GM21515 (cell line): ENCODE measurements at regions not wholly inside any gene's neighbourhood (a gene's known extent, or its start where the extent isn't known, plus 50 kb on each side); places are given as distances from the start of the nearest gene placed in this dataset.
"Not testable (repeated sequence)": the region's sequence is repeated elsewhere in the genome, so short reads cannot be mapped to it uniquely, and the experiment has no call there.

Experiments
- ATAC-seq: cut with Tn5 transposase; IDR thresholded peaks from one replicate; pipeline ENCODE4 v1.9.1; 2021; ENCODE audit not compliant: unreplicated experiment

DNA sequence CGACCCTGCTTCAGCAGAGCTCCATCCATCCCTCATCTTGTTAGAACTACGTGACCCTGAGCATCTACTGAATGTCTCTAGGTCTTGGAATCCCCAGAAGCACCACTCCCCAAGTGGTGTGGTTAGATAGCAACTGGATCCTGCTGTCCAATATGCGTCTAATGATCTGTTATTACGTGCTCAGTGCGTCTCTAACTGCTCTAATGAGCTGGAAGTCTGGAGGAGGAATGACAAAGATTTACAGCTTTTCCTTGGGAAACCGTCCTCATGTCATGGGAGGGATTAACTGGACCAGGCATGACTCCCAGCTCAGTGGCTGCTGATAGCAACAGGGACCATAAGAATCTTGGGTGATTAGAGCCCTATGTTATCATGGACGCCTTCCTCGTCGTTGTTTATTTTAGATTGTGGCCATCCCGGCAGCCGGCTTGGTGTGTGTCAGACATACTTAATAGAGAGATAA, 150.9 kb downstream of the HS3ST3B1 start:
- ATAC-seq = no peak

DNA sequence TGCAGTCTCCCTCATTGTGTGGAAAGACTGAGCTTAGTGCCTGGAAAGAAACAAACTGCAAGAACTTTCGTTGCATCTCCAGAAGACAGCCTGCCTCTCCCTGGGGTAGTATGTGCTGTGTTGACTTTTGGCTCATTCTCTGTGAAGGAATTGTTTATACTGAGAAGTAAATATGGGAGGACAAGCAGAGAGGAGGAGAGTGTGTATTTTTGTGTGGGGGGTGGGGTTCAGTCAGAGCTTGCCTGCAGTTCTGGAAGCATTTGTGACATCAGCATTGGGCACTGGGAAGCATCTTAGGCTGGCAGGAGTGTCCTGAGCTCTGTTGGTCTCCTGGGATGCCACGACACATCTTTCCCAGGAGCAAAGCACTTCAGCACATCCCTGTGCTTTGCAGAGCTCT, 147.9 kb downstream of the HS3ST3B1 start:
- ATAC-seq = no peak

DNA sequence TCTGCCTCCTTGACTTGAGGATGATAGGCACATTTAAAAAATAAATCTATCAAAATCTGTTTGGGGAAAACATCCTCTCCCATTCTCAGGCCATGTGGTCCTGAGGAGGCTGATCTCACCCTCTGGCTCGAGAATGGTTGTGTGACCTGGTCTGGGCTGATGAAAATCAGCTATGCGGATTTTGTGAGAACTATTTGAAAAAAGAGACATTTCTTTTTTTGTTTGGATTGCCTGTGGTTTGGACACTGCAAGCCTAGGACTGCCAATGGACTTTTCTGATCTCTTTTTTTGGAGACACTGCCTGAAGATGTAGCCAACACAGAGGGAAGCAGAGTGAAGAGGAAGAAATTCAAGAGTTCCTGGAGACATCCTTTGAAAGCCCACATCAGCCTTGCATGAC, 145.9 kb downstream of the HS3ST3B1 start:
- ATAC-seq = no peak

DNA sequence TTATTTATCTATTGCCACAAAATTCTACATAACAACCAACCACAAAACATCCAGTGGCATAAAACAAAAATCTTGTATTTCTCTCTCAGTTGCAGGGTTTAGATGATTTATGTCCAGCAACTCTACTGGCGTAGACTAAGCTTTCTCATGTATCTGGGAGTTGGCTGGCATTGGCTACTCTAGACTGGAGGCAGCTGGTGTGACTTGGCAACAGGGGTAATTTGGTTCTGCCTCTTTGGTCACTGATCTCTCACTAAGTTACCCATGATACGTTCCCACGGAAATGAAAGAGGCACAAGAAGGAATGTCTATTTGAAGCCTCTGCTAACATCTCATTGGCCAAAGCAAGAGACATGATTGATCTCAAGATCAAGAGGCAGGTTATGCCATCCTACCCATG, 144.0 kb downstream of the HS3ST3B1 start:
- no peak for ATAC-seq

DNA sequence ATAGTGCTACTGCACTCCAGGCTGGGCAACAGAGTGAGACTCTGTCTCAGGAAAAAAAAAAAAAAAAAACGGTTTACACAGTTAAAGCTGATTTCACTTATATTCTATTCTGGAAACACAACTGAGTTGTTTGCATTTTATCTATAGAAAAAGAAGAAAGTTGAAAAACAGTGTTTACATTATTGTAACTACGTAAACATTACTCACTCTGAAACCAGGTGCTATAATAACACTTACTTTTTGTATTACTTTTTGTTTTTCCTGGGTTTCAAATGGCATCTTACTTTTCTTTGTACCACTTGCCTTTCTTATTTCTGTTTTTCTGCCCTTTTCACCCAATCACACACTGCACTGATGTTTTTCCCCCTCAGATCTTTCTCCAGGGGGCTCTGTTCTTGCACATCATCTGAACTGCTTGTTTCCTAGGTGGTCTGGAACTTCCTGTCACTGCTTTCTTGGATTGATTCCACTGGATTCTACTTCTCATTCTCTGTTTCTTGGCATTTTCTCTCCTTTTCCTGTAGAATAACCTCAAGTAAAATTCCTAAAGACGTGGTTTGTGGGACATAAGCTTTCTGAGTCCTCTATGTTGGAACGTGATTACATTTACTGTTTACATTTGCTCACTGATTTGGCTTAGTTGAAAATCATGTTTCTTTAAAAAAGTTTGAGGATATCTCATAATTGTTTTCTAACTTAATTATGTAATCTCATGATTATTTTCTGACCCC, 142.1 kb downstream of the HS3ST3B1 start:
- no peak for ATAC-seq

DNA sequence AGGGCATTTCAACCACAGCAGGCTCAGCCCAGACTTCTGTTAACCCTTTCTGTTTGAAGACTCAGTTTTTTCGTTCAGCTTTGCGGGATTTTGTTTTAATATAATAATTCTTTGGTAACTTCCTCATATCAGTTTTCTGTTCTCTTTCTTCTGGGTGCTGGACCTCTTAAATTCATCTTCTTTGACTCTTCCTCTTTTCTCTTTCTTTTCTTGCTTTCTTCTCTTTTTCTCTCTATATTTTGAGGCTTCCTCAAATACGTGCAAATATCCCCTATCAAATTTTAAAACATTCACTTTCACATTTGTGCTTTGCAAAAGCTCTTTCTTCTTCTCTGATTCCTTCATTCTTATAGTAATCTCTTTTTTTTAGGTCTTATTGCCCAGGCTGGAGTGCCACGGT, 136.3 kb downstream of the HS3ST3B1 start:
- ATAC-seq = no peak

DNA sequence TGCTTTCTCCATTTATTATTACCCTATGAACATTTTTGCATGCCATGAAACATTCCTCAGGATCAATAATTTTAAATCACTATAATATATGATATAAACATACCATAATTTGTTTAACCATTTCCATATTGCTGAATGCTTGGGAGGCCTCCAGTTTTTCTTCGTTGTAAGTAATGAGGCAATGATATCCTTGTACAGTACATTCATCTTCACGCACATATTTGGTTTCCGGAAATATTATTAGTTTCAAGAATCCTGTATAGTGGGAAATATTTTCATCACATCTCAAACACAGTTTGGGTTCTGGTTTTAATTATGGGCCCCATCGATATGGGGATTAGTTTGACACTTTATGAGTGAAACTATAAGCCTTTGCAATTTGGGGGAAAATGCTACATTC, 135.4 kb downstream of the HS3ST3B1 start:
- no peak for ATAC-seq

DNA sequence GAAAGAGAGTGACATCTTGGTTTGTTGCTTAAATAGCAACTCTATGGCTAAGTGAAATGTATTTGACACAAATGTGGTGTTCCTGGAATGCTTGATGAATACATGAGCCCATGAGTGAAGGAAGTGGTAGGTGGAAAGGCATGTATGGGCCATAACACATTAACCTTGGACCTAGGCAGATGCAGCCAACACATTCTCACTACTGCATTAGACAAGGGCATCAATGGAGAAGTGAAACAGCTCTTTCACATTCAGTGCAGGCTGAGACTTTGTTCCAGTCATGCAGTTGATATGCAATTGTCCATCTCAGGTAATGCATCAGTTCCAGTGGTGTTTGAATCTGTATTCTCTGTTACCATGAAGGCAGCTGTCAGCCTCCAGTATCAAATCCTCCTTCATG, 133.6 kb downstream of the HS3ST3B1 start:
- ATAC-seq = no peak

DNA sequence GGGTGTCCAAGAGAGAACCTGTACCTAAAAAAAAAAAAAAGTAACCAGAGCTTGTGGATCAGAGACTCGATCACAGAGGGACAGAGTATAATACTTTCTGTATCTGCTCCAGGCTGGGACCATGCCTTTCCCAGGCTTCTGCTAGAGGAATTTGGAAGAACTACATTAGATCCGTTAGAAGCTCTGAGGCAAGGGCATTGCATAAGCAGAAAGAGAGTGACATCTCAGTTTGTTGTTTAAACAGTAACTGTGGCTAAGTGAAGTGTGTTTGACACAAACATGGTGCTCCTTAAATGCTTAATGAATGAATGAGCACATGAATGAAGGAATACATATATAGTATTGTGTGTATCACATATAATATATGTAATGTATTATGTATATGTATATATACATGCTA, 131.2 kb downstream of the HS3ST3B1 start:
- no peak for ATAC-seq

DNA sequence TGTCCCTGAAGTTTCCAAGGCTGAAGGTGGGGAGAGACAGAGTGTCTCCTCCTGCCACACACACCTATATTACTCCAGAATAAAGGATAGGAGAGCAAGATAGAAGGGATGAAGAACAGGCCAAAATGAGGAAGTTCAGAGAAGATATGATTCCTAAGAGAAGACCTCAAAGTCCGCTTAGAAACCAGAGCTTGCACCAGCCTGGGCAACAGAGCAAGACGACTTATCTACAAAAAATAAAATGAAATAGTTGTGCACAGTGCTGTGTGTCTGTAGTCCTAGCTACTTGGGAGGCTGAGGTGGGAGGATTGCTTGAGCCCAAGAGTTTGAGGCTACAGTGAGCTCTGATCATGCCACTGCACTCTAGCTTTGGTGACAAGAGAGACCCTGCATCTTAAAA, 128.2 kb downstream of the HS3ST3B1 start:
- ATAC-seq = no peak

DNA sequence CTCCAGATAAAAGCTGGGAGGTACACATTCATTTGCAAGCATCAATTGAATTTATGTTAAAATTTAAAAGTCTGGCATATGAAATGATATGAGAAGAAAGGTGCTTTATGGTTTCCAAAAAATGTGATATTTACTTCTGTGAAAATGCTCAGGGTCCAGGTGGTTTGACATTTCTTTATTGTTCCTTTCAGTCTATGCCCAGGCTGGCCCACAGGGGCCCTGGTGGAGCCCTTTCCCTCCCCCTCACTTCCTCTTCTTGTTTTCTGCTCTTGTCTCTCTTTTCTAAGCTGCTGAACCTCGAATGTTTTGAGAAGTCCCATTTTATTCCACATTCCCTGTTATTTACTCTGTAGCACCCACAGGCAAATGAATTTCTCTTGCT, 127.8 kb downstream of the HS3ST3B1 start:
- ATAC-seq = no peak

DNA sequence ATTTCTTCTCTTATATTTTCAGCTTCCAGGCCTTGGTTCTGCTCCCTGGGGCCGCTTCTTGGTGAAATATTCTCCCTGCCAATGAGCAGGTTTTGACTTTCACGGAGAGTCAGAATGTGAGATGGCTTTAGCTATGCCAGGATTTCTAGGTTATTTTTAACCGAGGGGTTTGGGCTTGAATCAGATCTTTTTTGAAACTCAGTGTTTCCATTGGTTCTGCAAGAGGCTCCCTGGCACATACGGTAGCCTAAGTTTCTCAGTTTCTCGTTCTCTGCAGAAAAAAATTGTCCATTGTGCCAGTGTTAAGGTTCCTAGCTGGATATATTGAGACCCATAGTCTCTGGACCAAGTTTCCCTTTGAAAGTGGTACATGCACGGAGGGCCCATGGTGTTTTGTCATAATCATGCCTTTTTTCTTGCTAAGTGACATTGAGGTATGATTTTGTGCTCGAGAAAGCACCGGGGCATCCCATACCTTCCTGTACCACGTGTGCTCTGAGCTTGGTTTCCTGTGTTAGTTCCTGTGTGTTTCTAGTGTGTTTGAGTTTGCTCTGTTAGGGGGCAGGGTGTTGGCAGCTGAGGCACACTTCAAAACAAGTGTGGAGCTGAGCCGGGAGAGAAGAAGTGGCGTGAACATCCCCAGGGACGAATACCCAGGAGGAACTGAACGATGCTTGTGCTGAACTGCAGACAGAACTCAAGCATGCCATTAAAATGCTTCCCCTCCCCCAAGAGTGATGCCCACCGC, 127.2 kb downstream of the HS3ST3B1 start:
- no peak for ATAC-seq

DNA sequence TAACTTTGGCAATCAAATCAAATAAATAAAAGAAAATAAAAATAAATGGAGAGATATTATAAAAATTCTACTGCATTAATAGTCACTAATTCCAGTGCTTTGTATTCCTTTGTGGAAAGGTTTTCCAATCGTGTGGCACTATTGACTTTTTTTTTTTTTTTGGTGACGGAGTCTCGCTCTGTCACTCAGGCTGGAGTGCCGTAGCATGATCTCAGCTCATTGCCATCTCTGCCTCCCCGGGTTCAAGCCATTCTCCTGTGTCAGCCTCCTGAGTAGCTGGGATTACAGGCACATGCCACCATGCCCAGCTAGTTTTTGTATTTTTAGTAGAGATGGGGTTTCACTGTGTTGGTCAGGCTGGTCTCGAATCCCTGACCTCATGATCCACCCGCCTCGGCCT, 122.3 kb downstream of the HS3ST3B1 start:
- not testable (repeated sequence) for ATAC-seq

DNA sequence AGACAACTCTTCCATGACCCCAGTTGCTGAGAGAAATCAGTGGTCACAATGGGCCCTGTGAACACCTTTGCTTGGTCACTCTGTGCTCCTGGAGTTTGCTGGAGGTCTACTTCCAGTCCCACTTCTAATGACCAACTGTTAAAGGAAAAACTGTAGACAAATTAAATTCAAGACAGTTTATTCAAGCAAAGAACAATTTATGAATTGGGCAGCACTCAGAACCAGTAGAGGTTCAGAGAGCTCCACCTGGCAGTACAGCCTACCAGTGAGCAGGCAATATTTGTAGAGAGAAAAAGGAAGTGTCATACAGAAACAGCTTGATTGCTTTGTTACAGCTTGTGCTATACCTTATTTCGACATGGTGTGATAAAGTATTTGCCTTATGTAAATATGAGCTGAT, 116.5 kb downstream of the HS3ST3B1 start:
- no peak for ATAC-seq

DNA sequence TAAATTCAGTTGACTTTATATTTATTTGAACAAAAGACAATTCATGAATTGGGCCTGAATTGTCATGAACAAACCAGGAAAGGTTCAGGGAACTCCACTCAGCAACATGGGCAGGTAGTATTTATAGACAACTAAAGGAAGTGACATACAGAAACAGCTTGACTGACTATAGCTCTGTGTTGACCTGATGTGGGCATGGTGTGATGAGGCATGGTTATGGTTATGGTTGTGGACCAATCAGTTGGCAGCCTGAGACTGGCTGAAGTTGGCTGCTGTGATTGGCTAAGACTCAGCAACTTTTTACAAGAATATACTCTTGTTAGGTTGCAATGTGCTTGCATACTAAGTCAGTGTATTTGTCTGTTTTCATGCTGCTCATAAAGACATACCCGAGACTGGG, 108.4 kb downstream of the HS3ST3B1 start:
- no peak for ATAC-seq

DNA sequence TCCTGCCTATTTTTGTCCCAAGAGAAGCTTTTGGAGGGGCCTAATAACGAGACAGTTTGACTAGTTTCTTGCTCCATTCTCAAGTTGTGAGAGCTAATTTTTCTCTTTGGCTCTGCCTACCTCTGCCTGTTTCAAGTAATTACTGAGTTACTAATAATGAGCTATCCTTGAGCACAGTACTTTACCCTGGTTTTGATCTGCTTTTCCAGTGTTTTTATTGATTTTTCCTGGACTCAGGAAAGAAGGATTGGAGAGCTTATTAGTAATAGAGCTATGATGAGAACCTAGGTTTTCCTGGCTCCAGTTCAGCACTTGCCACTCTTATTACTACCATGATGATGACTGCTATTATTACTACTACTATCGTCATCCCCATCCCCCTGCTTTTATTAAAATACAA, 106.7 kb downstream of the HS3ST3B1 start:
- ATAC-seq = no peak

DNA sequence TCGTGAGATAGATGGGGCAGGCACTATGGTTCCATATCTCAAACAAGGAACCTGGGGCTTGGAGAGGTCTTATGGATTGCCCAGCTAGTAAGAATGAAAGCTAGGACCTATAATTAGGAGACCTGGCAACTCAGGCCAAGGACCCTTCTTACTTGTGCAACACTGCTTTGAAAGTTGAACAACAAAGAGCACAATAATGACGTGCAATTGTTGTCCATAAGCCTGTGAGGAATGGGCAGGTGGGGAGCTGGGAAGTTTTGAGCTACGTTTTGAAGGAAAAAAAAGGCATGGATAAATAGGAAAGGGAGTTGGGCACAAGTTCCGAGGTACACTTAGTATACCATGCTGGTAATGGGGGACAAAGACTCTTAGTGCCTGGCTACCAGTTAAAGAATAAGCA, 104.3 kb downstream of the HS3ST3B1 start:
- no peak for ATAC-seq
